ENCODE measurements at regions not wholly inside any gene's neighbourhood (a gene's known extent, or its start where the extent isn't known, plus 50 kb on each side); places are given as distances from the start of the nearest gene placed in this dataset.

DNA sequence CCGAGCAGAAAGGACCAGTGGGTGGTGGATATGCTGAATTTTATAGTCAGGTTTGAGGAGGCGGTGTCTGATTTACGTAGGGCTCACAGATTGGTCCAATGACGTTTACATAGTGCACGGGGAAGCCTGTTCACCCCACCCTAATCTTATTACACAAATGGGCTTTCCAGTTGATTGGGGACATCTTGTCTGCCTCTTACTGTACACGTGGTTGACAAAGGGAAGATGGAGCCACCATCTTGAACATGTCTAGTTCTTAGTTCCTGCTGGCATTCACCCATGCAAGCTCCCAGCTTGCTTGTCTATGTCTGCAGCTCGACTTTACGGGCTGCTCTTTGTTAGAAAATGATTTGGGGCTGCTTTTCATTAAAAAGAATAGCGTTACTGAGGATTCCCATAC, 332.0 kb upstream of the SLCO3A1 start:
- no peak overlapping the region for H3K9ac ChIP-seq (ENCODE audit: low read length)
- no peak overlapping the region for H3K4me3 ChIP-seq (ENCODE audit: low read depth, low read length)
- no peak overlapping the region for H3K27ac ChIP-seq (ENCODE audit: low read depth, low read length)
- no peaks in the 10 kb centered on the region for H3K36me3 ChIP-seq (ENCODE audit: control insufficient read depth, insufficient read depth, low read length)
- peaks cover 16% of the 10 kb centered on the region for H3K9me3 ChIP-seq (ENCODE audit: control insufficient read depth, insufficient read depth, low read depth, low read length)
- no peaks in the 10 kb centered on the region for H3K27me3 ChIP-seq (ENCODE audit: control insufficient read depth, insufficient read depth, low read length)
- H3K4me1 ChIP-seq (ENCODE audit: control insufficient read depth, insufficient read depth, low read length) = peaks cover 9% of the 10 kb centered on the region; the same call in 1 of the 2 replicates

DNA sequence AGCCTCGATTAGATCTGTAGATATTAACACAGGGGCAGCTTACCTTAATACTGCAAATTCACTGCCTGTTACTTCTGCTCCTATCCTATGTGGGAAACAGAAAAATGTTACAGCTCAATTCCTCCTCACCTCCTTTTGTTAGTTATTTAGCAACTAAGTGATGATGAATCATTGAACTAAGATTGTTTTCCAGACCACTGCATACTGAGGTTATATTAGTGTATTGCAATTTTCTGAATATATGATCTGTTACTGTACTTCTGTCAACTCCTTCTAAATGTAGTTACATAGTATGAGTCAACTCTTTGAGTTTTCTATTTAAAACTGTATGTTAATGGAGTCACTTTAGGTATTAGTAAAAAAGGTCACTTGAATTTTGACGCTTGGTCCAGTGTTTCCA, 331.5 kb upstream of the SLCO3A1 start:
- Histone ChIP-seq H3K27me3 (ENCODE audit: control insufficient read depth, insufficient read depth, low read length) (no peaks in the 10 kb centered on the region), H3K9ac (ENCODE audit: low read length) (no peak overlapping the region), H3K4me1 (ENCODE audit: control insufficient read depth, insufficient read depth, low read length) (peaks cover 4% of the 10 kb centered on the region; the same call in 1 of the 2 replicates), H3K4me3 (ENCODE audit: low read depth, low read length) (no peak overlapping the region), H3K27ac (ENCODE audit: low read depth, low read length) (no peak overlapping the region), H3K36me3 (ENCODE audit: control insufficient read depth, insufficient read depth, low read length) (no peaks in the 10 kb centered on the region), H3K9me3 (ENCODE audit: control insufficient read depth, insufficient read depth, low read depth, low read length) (peaks cover 16% of the 10 kb centered on the region)

DNA sequence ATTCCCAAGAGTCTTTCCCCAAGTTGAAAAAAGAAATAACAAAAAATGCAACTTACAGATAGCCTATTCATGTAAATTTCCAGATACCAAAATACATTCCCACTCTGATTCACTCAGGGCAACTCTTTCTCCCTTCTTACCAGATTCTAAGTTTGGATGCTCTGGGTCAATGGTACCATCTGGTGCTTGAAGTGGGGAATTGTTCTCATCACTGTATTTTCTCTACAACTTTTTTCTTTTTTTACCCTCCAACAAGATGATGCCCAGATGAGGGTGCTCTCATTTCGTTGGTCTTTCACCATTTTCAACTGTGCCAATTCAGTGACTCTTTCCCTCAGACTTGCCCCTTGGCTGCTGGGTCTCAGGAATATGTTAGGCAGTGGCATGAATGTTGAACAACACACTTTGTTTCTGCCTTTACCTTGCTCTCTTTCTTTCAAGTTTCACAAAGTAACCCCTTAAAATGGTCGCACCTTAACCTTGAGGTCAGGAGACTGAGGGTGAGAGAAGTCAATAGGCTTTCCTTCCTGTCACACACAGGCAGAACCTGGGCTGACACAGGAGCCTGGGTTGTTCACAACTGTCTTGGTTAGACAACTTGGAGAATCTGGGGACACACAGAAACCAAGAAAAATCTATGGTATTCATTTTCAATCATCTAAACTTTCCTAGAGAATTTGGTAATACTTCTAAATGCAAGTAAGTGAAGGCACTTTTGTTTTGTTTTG, 330.7 kb upstream of the SLCO3A1 start:
- Histone ChIP-seq H3K27ac (ENCODE audit: low read depth, low read length) (no peak overlapping the region), H3K9me3 (ENCODE audit: control insufficient read depth, insufficient read depth, low read depth, low read length) (peaks cover 16% of the 10 kb centered on the region), H3K36me3 (ENCODE audit: control insufficient read depth, insufficient read depth, low read length) (no peaks in the 10 kb centered on the region), H3K9ac (ENCODE audit: low read length) (no peak overlapping the region), H3K27me3 (ENCODE audit: control insufficient read depth, insufficient read depth, low read length) (no peaks in the 10 kb centered on the region), H3K4me1 (ENCODE audit: control insufficient read depth, insufficient read depth, low read length) (no peaks in the 10 kb centered on the region; the same call in 1 of the 2 replicates), H3K4me3 (ENCODE audit: low read depth, low read length) (no peak overlapping the region)

DNA sequence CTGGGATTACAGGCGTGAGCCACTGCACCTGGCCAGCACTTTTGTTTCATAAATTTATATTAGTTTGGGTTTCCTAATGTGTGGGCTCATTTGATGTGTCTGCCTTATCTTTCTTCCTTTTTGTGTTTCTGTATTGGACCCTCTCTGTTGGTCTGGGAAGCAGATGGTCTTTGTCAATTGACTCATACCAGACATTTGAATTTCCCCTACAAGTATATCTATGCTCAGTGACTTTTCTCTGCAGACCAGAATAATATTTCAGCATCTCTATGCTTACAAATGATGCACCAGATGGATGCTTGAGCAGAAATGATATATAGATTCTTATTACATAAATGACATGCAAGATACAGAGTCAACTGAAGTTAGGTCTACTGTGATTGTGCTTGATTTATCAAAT, 329.9 kb upstream of the SLCO3A1 start:
- Histone ChIP-seq H3K4me1 (ENCODE audit: control insufficient read depth, insufficient read depth, low read length) (no peaks in the 10 kb centered on the region; the same call in 1 of the 2 replicates), H3K27ac (ENCODE audit: low read depth, low read length) (no peak overlapping the region), H3K9me3 (ENCODE audit: control insufficient read depth, insufficient read depth, low read depth, low read length) (peaks cover 16% of the 10 kb centered on the region), H3K4me3 (ENCODE audit: low read depth, low read length) (no peak overlapping the region), H3K36me3 (ENCODE audit: control insufficient read depth, insufficient read depth, low read length) (no peaks in the 10 kb centered on the region), H3K27me3 (ENCODE audit: control insufficient read depth, insufficient read depth, low read length) (no peaks in the 10 kb centered on the region), H3K9ac (ENCODE audit: low read length) (no peak overlapping the region)

DNA sequence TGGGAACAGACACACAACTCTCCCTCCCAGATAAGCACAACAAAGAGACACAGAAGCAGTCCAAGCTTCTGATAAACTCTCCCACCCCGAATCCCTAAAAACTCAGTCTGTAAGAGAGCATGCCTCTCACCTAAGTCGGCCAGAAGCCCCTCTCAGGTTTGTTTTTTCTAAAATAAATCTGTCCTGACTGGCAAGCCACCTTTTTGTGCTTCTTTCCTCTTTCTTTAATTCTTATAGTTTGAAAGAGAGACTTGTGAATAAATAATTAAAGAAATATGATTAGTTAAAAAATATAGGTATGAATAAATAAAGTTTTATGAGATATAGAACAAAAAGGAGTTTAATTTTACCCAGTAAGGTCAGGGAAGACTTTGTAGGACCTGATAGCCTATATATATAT, 329.0 kb upstream of the SLCO3A1 start:
- no peaks in the 10 kb centered on the region for H3K36me3 ChIP-seq (ENCODE audit: control insufficient read depth, insufficient read depth, low read length)
- H3K9ac ChIP-seq (ENCODE audit: low read length) = no peak overlapping the region
- no peaks in the 10 kb centered on the region; the same call in 1 of the 2 replicates for H3K4me1 ChIP-seq (ENCODE audit: control insufficient read depth, insufficient read depth, low read length)
- no peak overlapping the region for H3K27ac ChIP-seq (ENCODE audit: low read depth, low read length)
- peaks cover 16% of the 10 kb centered on the region for H3K9me3 ChIP-seq (ENCODE audit: control insufficient read depth, insufficient read depth, low read depth, low read length)
- no peaks in the 10 kb centered on the region for H3K27me3 ChIP-seq (ENCODE audit: control insufficient read depth, insufficient read depth, low read length)
- H3K4me3 ChIP-seq (ENCODE audit: low read depth, low read length) = no peak overlapping the region

DNA sequence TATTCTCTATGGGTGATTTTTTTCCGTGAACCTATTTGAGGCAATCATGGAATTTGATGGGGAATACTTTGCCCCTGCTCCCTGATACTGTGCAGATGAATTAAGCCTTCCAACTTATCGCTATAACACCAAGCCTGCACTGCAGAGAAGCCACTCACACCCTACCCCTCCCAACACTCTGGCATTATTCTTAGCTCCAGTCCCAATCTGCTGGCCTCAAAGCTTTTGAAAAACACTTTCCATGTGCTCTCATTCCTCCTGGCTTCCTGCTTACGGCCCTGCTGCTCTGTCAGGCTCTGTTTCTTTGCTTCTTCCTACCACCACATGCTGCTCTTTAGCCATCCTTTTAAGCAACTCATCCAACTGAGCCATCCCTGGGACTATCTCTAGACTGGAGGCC, 327.8 kb upstream of the SLCO3A1 start:
- H3K9ac ChIP-seq (ENCODE audit: low read length) = no peak overlapping the region
- H3K4me3 ChIP-seq (ENCODE audit: low read depth, low read length) = no peak overlapping the region
- no peaks in the 10 kb centered on the region for H3K27me3 ChIP-seq (ENCODE audit: control insufficient read depth, insufficient read depth, low read length)
- no peaks in the 10 kb centered on the region for H3K36me3 ChIP-seq (ENCODE audit: control insufficient read depth, insufficient read depth, low read length)
- H3K9me3 ChIP-seq (ENCODE audit: control insufficient read depth, insufficient read depth, low read depth, low read length) = peaks cover 16% of the 10 kb centered on the region
- H3K27ac ChIP-seq (ENCODE audit: low read depth, low read length) = no peak overlapping the region
- H3K4me1 ChIP-seq (ENCODE audit: control insufficient read depth, insufficient read depth, low read length) = no peaks in the 10 kb centered on the region; the same call in 1 of the 2 replicates

DNA sequence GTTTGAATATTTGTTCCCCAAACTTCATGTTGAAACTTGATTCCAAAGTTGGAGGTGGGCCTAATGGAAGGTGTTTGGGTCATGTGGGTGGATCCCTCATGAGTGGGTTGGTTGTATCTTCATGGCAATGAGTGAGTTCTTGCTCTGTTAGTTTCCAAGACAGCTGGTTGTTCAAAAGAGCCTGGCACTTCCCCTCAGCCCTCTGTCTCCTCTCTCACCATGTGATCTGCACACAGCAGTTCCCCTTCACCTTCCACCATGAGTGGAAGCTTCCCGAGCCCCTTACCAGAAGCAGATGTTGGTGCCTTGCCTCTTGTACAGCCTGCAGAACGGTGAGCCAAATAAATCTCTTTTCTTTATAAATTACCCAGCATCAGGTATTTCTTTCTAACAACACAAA, 327.1 kb upstream of the SLCO3A1 start:
- H3K9me3 ChIP-seq (ENCODE audit: control insufficient read depth, insufficient read depth, low read depth, low read length) = peaks cover 16% of the 10 kb centered on the region
- H3K27me3 ChIP-seq (ENCODE audit: control insufficient read depth, insufficient read depth, low read length) = no peaks in the 10 kb centered on the region
- H3K9ac ChIP-seq (ENCODE audit: low read length) = no peak overlapping the region
- H3K27ac ChIP-seq (ENCODE audit: low read depth, low read length) = no peak overlapping the region
- no peaks in the 10 kb centered on the region for H3K36me3 ChIP-seq (ENCODE audit: control insufficient read depth, insufficient read depth, low read length)
- H3K4me1 ChIP-seq (ENCODE audit: control insufficient read depth, insufficient read depth, low read length) = no peaks in the 10 kb centered on the region; the same call in 1 of the 2 replicates
- H3K4me3 ChIP-seq (ENCODE audit: low read depth, low read length) = no peak overlapping the region

DNA sequence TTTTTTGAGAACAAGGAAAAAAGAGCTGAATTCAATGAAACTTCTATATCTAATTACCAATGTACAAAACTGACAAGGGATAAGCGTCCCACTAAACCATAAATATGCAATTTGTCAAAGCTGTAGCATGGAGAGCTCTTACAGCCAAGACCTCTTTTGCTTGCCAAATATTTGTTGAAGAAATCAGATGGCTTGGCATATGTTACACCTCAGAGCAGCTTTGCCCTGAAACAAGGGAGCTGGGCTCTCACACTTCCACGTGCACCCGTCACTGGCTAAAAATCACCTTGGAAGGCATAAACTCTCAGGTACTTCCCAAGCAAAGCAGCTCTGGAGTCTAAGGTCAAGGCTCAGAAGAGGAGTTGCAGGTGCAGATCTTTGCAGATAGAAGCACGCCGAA, 324.7 kb upstream of the SLCO3A1 start:
- Histone ChIP-seq H3K9me3 (ENCODE audit: control insufficient read depth, insufficient read depth, low read depth, low read length) (peaks cover 16% of the 10 kb centered on the region), H3K36me3 (ENCODE audit: control insufficient read depth, insufficient read depth, low read length) (no peaks in the 10 kb centered on the region), H3K27ac (ENCODE audit: low read depth, low read length) (no peak overlapping the region), H3K4me1 (ENCODE audit: control insufficient read depth, insufficient read depth, low read length) (no peaks in the 10 kb centered on the region), H3K27me3 (ENCODE audit: control insufficient read depth, insufficient read depth, low read length) (no peaks in the 10 kb centered on the region), H3K9ac (ENCODE audit: low read length) (no peak overlapping the region), H3K4me3 (ENCODE audit: low read depth, low read length) (no peak overlapping the region)

DNA sequence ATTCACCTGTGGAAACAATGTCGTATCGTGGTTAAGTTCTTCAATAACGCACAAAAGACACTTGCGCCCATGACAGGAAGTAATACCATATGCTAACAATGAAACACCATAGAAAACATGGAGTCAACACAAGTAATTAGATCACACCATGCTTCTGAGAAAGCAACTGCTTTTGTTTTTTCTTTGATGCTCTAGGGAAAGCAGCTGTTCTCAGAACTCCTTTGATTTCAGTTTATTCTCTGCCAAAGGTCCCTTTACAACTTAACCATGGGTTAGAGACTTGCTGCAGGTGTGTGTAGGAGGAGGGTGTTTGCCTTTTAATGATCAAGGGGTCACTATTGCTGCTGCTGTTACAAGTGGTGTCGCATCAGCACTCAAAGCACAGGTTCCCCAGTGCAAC, 324.0 kb upstream of the SLCO3A1 start:
- H3K4me3 ChIP-seq (ENCODE audit: low read depth, low read length) = no peak overlapping the region

DNA sequence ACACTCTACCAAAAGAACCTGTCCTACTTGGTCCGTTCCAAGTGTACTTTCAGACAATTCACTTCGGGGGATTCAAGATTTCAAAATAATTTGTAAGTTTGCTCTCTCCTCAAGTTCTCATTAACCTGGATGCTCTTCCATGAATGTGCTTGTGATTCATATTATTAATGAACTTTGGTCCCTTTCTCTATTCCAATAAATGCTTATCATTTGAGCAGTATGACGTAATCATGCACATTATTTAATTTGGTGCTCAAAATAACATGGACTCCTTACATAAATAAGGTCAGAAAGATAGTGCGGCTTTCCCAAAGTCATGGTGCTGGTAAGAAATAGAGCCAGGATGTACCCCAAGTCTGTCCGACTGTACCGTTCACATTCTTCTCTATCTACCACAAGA, 323.2 kb upstream of the SLCO3A1 start:
- H3K36me3 ChIP-seq (ENCODE audit: control insufficient read depth, insufficient read depth, low read length) = no peaks in the 10 kb centered on the region
- H3K9ac ChIP-seq (ENCODE audit: low read length) = no peak overlapping the region
- H3K9me3 ChIP-seq (ENCODE audit: control insufficient read depth, insufficient read depth, low read depth, low read length) = peaks cover 6% of the 10 kb centered on the region
- no peak overlapping the region for H3K4me3 ChIP-seq (ENCODE audit: low read depth, low read length)
- no peaks in the 10 kb centered on the region for H3K27me3 ChIP-seq (ENCODE audit: control insufficient read depth, insufficient read depth, low read length)
- H3K27ac ChIP-seq (ENCODE audit: low read depth, low read length) = no peak overlapping the region
- no peaks in the 10 kb centered on the region for H3K4me1 ChIP-seq (ENCODE audit: control insufficient read depth, insufficient read depth, low read length)

More for the DNA sequence above, 324.0 kb upstream of the SLCO3A1 start:
- Histone ChIP-seq H3K9ac (ENCODE audit: low read length) (no peak overlapping the region), H3K27ac (ENCODE audit: low read depth, low read length) (no peak overlapping the region), H3K36me3 (ENCODE audit: control insufficient read depth, insufficient read depth, low read length) (no peaks in the 10 kb centered on the region), H3K4me1 (ENCODE audit: control insufficient read depth, insufficient read depth, low read length) (no peaks in the 10 kb centered on the region), H3K27me3 (ENCODE audit: control insufficient read depth, insufficient read depth, low read length) (no peaks in the 10 kb centered on the region), H3K9me3 (ENCODE audit: control insufficient read depth, insufficient read depth, low read depth, low read length) (peaks cover 11% of the 10 kb centered on the region)

DNA sequence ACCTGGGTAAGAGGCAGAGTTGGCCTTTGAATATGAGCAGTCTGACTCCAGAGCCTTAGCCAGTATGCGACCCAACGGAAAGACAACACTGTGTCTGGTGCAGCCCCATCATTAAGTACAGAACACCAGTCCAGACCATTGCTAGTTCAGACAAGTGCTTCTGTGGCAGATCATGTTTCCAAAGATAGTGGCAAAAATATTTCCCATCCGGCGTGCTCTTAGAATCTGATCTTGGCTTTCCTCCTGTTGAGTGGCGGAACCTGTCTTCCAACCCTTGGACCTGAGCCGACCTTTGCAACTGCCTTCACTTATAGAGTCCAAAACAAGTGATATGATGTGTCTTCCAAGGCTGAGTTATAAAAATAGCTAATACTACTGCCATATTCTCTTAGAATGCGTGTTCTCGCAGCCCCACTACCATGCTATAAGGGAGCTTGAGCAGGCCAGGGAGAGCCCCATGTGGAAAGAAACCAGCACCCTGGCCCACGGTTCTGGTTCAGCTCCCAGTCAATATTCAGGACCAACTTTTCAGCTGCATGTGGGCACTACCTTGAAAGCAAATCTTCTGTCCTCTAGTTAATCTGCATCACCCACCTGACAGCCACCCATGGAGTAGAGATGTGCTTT, 322.4 kb upstream of the SLCO3A1 start:
- Histone ChIP-seq H3K36me3 (ENCODE audit: control insufficient read depth, insufficient read depth, low read length) (no peaks in the 10 kb centered on the region), H3K9me3 (ENCODE audit: control insufficient read depth, insufficient read depth, low read depth, low read length) (no peaks in the 10 kb centered on the region; the same call in 1 of the 2 replicates), H3K4me1 (ENCODE audit: control insufficient read depth, insufficient read depth, low read length) (no peaks in the 10 kb centered on the region), H3K27me3 (ENCODE audit: control insufficient read depth, insufficient read depth, low read length) (no peaks in the 10 kb centered on the region), H3K9ac (ENCODE audit: low read length) (no peak overlapping the region), H3K4me3 (ENCODE audit: low read depth, low read length) (no peak overlapping the region), H3K27ac (ENCODE audit: low read depth, low read length) (no peak overlapping the region)

Measured in HUES6 (cell line).